NCI-H2171 treated with DMSO at 0.1 percent for 48 hours (cell line): ENCODE measurements at regions not wholly inside any gene's neighbourhood (a gene's known extent, or its start where the extent isn't known, plus 50 kb on each side); places are given as distances from the start of the nearest gene placed in this dataset.

ENCODE experiments used
- DNase-seq: peaks from one replicate; lab custom pipeline; 2025; lab: John Stamatoyannopoulos, UW

DNA sequence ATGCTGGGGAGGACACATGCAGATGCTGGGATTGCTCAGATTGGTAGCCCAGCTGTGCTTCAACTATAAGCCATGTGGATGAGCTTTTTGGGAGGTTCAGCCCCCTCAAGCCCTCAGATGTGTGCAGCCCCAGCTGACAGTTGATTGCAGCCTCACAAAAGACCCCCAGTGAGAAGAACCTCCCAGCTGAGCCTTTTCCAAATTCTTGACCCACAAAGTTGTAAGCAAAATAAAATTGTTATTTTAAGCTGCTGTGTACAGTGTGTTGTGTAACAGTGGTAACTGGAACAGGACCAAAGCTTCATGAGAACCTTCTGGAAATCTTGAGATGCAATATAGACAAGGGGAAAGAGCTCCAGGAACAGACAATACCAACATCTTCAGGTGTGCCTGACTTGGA is 156.8 kb upstream of the IRX3 start:
- DNase-seq: no peak

DNA sequence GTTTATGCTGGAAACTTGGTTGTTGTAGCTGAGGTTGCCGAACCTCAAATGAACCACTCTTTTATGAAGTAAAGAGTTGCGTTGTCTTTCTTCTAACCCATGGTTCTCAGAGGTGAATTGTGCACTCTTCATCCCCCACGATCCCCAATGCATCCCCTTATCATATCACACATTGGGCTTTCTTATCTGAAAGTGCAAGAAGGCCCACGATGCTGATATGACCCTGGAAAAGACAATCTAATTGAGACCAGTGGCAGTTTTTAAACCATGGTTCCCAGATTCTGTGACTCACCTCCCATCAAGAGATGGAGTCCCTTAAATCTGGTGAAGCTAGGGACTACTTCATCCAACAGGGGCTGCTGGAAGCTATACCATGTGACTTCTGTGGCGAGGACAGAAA is 156.3 kb upstream of the IRX3 start:
- no peak for DNase-seq

DNA sequence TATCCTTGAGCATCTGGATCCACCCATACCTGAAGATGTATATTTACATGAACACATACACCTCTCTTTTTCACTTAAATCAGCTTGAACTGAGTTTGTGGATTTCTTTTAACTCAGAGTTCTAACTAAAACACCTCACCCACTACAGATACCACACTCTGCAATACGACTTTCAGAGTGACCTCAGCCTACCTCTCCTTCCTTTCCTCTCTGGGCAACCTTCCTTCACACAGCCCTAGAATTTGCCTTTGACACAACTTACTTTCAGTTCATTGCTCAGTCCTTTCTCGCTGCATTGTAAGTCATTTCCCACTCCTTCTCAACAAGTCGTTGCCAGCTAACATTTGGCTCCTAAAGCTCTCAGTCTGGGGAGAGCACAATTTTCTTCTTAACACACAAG is 151.9 kb upstream of the IRX3 start:
- DNase-seq: no peak

DNA sequence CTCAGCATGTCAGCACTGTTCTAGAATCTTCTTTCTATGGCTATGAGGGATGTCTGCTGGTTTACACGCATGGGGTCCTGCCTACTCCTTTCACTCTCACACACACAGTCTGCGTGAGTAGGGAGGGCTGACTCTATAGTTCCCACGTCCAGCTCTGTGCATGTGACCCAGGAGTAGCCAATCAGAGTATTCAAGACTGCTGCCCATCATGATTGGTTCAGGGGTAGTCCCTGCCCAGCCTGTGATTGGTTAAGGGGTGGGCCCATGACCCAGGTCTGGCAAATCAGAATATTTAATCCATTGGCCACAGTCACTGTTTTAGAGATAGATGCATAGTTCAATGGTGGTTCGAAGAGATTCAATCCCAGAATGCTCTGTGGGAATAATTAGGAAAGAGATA is 151.3 kb upstream of the IRX3 start:
- no peak for DNase-seq

DNA sequence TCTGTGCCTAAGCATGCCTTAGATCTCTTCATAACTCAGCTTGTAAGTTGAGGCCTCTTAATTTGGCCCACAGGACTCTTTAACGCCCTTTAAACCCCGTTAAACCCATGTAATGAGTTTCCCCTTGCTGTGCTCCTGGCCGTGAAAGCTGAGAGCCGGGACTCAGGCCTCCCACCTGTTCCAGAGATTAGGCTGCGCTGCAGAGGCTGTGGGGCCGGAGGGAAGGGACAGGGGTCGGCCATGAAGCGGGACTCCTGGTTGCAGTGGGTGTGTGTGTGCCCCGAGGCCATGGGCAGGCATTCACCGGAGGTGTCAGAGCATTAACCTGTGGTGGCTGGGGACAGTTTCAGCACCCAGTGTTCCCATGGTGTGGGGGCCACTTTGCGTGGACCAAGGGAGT is 150.8 kb upstream of the IRX3 start:
- no peak for DNase-seq

DNA sequence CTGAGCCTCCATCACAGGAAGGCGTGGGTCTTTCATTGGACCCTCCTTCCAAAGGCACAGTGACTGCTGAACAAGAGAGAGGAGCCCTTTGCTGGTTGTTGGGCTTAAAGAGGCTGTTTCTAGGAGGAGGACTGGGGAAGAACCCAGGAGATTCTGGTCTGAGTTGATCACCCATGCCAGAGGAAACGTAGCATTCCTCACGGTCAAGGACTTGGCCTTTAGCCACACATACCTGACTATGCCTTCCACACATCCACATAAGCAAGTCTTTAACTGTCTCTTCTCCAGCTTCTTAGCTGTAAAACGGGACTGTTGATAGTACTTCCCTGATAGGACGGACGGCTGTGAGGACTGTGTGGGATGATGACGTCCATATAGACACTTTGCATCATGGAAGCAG is 149.8 kb upstream of the IRX3 start:
- no peak for DNase-seq

DNA sequence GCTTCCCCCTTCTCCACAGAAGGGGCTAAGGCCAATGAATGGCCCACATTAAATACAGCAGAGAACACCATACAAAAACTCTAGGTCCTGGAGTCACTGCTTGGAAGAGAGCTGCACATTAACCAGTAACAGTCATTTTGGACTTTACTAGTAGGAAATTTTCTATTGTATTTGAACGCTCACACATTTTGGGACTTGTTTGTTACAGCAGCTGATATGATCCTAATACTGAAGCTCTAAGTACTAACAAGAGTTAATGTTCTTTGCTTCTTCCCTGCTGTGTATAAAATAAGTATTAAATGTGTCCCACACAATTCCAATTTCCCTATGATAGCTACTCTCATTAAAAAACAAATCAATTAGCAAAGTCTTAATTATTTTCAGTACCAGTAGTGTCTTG is 148.3 kb upstream of the IRX3 start:
- no peak for DNase-seq

DNA sequence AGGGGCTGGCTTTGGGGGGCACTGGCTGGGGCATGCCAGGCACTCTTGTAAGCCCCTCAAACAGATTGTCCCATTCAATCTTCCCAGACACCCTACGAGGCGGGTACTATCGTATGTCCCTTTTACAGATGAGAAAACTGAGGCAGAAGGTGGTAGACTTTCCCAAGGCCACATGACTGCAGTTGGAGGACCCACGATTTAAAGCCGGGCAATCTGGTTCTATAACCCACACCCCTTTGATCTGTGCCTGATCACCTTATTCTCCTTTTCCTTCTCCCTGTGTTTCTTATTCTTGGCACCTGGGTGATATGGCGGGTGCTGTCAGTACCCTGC is 146.3 kb upstream of the IRX3 start:
- DNase-seq: no peak

DNA sequence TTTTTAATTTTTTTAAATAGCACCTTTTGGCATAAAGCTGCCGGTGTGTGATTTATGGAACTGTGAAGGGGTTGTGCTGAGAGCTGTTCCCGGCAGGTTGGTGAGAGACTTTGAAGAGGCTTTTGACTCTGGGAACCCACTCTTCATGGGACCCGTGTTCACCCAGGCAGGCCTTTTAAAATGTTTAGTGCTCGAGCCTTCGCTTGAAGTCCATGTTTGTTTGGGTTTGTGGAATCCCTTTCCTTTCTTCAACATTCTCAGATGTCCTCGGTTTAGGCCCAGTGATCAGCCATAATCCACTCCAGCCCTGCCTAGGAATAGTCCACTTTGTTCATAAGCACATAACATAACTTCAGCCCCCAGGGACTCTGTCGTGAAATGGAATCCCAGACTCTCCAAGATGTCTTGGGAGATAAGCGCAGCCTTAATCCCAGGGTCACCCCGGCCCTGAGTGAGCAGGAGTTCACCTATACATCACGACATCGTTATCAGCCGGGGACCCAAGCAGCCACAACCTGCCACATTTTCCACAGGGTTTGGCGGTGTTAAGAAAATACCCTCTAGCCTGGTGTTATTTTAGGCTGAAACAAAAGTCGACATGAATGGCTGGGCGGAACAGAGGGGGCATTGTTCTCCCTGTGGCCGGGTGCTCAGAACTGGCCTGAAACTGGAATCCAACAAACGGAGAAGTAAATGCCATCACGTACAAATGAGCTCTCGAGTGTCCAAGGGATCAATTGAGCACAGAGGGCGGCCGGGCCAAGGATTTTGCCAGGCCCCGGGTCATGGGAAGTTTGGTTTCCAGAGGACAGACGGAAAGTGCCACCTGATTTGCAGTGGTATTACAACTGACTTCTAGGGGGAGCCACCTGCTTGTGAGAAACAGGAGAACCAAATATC is 145.7 kb upstream of the IRX3 start:
- DNase-seq: no peak

DNA sequence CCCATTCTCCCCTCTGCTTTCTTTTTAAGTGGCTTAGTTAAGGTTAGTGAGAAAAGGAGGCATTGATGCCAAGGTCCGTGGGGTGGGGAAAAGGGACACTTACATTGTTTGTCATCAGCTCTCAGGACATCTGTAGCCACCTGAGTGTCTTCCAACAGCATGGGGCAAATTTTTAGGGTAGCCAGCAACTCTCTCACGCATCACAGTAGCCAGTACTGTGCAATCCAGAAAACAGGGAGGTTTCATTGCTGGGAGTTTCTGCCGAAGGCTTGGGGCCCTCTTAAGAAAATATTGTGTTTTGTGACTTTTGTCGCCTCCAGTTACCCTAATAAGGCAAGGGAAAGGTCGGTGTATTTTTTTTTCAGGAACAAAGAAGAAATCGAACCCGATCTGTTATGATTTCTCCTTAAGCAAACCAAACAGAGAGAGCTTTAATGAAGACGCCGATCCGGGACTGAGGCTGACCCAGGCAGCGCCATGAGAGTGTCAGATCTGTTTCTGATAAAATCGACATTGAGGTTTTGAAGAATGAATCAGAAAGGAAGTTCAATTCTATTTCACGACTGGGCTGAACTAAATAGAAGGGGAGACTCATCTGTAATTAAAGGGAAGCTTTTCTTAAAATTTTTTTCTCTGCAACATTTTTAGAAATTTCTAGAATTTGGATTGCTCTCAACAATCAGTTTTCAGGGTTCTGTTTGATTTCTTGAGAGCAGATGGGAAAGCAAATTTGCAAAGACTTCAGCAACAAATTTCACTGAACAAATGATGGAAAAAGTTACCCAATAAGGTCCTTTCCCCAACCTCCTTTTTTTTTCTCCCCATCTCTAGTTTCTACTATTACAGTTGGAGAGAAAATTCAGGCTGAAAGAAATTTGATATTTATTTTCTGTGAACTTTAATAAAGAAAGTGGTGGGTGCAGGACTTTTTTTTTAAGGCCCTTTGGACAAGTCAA is 144.7 kb upstream of the IRX3 start:
- no peak for DNase-seq

DNA sequence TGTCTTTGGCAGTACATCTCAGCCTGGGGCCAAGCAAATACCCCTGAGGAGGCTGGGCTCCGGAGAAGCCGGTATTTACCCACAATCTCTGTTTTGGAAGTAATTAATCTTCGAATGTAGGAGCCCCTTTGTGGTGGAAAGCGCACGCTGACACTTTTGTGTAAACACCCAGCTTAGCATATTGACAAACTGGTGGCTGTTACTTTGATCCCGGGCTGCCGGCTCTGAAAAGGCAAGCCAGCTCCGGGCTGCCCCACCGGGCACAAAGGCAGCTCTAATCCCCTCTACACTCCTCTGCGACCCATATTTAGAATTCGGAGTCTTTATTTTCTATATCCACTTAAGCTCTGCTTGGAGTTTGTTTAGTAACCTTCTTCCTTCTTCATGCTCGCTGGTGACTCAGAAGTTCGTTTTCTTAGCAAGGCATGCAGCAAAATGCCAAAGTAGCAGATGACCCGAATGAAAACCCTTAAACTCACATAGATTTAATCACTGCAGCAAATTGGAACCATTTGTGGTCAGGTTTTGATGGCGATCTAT is 144.0 kb upstream of the IRX3 start:
- DNase-seq: no peak

DNA sequence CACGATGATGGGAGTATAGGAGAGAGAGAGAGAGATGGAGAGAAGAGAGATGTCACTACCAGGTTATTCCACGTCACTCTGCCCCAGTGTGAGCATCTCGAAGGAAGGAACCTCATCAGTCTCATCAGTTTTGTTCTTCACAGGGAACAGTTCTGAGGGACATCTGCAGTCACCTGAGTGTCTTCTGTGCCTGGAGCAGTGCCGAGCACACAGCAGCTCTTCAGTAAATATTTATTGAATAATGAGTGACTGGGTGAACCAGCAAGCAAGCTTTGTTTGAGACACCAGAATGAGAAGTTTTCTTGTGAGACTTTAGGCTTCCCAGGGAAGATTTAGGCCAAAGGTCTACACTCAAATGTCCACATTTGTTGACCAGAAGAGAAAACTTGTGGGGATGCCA is 142.4 kb upstream of the IRX3 start:
- no peak for DNase-seq

DNA sequence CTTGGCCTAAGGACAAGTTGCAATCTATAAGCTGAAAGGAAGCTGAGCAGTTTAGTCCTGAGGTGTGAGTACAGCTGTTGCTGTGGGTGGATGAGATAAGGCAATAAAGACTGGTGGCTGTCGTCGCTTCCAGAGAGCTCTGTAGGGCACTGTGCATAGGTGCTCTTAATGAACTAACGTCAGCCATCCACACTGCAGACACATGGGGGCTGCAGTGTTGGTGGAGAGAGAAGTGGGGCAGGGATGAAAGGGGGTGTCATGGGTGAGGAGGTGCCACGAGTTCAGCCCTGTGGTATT is 139.9 kb upstream of the IRX3 start:
- DNase-seq: no peak

DNA sequence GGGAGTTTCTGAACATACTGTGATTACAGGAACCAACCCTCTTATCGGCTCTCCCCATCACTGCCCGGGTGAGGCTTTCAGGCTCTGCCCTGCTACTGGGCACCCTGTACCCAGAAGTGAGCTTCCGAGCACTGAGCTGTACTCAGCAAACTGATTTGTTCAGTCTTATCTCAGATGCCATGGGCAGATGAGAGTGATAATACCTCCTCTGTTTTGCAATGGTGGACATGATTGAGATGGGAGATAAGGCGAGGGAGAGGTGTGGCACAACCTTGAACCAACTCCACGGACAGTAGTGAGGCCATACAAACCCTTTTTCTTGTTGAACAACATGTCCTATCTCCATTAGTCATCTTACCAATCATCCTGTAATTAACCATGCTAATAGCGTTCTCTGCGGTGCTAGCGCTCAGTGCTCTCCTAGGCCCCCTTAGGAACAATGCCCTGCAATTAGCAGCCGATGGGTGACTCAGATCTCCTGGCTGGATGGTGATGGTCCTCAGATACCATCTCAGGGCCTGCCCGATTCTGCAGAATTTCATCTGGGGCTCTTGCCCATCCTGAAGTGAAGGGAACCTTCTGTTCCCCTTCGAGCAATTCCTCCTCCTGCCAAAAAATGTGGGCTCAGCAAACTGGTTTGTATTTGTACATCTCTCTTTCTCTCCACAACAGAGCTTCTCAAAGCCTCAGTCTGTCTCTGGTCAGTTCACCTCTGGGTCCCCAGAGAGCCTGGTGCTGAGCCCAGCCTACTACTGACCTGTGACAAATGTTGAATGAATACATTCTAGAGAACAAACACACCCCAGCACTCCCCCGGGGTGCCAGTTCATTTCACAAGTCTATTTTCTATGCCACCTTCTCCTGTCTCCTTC is 139.3 kb upstream of the IRX3 start:
- DNase-seq: no peak

DNA sequence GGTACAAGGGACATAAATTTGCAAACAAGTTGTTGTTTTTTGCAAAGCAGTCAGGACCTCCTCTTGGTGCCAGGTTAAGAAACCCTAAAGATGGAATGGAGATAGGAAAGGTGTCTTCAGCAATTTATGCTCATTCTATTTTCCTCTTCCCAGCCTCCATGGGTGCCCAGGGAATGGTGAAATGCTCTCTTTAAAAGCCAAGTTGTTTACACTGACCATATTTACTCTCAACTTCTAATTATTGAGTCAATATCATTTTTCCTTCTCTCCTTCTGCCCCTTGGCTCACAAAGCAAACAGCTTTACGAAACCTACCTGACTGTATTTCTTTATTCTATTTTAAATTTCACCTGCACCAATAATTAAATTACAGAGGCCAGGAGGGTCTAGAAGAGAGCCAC is 138.5 kb upstream of the IRX3 start:
- DNase-seq: no peak

DNA sequence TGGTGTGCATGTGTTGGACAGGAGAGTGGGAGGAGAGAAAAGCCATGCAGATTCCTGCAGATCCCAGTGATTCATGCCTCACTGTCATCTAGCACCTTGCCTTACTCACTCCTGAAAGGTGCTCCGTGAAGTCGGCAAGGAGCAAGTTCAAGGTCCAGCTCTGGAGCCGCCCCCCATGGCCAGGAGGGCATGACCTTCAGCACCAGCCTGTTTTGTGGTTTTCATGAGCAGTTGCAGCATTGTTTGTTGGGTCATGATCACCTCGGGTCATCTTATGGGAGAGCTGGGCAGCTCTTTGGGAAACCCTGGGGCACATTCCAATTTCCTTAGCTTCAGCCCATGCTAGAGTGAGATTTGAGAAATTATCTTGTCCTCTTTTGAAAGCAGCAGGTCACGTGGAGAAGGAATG is 137.5 kb upstream of the IRX3 start:
- DNase-seq: no peak

DNA sequence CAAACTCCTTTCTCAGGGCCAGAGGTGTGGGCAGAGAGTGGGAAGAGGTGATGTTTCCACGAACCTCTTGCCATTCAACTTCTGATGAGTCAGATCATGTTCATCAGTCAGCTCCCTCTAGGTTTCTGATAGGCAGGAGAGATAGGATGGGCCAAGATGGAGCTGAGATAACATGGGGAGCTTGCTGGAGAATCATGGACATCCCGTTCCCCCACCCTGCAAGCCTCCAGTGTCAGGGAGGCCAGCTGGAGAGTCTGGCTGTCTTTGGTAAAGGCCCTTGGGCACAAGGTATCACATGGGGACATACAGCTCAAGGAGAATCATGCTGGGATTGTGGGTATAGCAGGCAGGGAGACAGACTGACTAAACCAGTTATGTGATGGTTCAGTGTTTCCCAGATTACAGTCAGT is 136.0 kb upstream of the IRX3 start:
- no peak for DNase-seq

DNA sequence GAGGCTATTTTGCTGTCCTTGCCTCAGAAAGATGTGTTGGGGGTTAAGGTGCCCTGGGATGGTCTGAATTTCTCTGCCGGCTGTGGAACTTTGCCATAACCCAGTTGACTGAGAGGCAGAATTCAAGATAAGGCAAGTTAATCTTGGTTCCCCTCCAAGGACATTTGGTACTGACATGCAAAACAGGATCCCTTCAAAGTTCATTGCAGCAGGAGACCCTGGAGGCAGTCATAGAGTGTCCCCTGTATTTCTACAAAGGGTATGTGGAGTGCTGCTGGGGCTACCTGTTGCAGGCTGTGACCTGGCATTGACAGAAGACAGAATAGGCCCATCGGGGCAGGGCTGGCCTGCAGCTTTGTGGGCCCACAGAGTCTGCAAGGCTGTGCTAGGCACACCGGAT is 135.6 kb upstream of the IRX3 start:
- no peak for DNase-seq

DNA sequence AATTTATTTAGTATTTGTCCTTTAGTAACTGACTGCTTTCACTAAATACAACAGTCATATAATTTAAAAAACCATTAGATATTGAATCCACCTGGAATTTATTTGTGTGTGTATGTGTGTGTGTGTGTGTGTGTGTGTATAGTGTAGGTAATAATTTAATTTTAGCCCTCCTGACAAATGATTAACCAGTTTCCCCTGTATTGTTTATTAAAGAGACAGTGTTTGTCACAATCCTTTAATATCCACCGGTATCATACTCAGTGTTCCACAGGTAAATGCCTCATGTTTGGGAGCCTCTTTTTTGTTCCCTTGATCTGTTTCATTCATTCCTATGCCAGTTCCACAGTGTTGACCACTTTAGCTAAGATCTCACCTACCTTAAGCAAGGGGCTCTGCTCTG is 134.6 kb upstream of the IRX3 start:
- no peak for DNase-seq

DNA sequence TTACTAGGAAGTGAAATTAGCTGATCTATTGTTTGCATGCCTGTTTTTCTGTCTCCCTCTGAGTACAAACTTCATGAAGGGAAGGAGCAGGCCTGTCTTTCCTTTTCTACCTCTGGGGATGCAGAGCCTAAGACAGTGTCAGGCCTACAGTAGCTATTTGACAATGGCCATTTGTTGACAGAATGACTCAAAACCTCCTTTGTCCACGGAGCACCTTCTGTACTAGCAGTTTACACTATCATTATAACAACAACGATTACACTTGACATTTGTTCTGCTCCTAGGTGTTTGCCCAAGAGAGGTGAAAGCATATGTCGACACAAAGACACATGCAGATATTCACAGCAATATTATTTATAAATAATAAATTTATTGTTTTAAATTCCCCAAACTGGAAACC is 132.3 kb upstream of the IRX3 start:
- no peak for DNase-seq

DNA sequence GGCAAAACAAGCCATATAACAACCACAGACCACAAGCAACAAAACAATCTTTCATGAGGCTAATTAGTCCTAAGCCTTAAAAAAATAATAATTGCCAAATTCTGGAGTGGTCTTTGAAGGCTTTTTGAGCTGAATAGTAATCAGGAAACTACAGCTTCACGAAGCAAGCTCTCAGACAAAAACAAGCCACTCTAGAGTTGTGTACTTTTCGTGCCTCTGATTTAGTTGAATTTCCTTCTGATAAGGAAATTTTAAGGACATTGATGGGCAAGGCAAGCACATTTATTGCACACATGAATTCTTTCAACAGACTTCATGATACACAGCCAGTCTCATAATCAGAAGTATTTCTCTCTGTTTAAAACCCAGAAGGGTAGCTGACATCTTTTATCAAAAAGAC is 130.8 kb upstream of the IRX3 start:
- no peak for DNase-seq

DNA sequence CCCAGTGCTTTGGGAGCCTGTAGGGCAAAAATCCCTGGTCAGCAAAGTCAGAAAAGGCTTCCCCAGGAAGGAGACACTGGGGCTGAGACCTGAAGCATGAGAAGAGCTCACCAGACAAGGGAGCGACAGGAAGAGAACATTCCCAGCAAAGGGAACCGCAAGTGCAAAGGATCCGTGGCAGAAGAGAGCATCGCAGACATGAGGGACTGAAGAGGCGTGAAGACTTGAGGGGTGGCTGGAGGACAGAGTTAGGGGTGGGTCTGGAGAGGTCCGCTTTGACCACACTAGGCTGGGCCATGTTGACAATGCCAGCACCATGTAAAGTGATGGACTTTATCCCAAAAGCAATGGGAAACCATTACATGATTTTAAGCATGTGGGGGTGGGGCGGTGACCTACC is 128.1 kb upstream of the IRX3 start:
- DNase-seq: no peak
